Right atrium auricular region (tissue), 2 donors: ENCODE measurements at regions not wholly inside any gene's neighbourhood (a gene's known extent, or its start where the extent isn't known, plus 50 kb on each side); places are given as distances from the start of the nearest gene placed in this dataset.

Source experiments
- DNase-seq: peaks from one replicate; pipeline ENCODE4 v3.0.0-alpha.2; 2019; ENCODE audit warnings: low spot score
- H3K27ac ChIP-seq, 2 donors: fragments of 200-600 bp; sonication (generic); 1 replicate in 1 of 2; 2 replicates in 1 of 2; pipeline ENCODE4 v1.5.1; 2016 to 2019
- H3K27me3 ChIP-seq, 2 donors: fragments of 200-600 bp; sonication (generic); one replicate each; pipeline versions ENCODE4 v1.5.1 to v1.6.0; 2017 to 2019
- H3K36me3 ChIP-seq: fragments of 200-600 bp; sonication (generic); one replicate; pipeline ENCODE4 v1.5.1; 2016
- H3K4me1 ChIP-seq, 2 donors: fragments of 200-600 bp; sonication (generic); one replicate each; pipeline versions ENCODE4 v1.5.1 to v1.6.0; 2017 to 2019
- H3K4me3 ChIP-seq, 2 donors: fragments of 200-600 bp; sonication (generic); 1 replicate in 1 of 2; 2 replicates in 1 of 2; pipeline ENCODE4 v1.5.1; 2017 to 2019; ENCODE audit warnings: mild to moderate bottlenecking in 1 of 2, moderate library complexity in 1 of 2
- H3K9me3 ChIP-seq, 2 donors: fragments of 200-600 bp; sonication (generic); one replicate each; pipeline ENCODE4 v1.5.1; 2019
- TF ChIP-seq, protein P1 (sequence below), 2 donors: fragments of 200-600 bp; sonication (generic); IDR thresholded peaks; one replicate each; pipeline ENCODE4 v1.5.1; 2019; ENCODE audit warnings: antibody characterized with exemption in 2 of 2

GRCh38 chr11:81422402-81422801 lies 1311.3 kb downstream of the FAM181B start:
- H3K27ac ChIP-seq = no peak overlapping the region
- no peak for DNase-seq
- no peaks in the 10 kb centered on the region for H3K4me1 ChIP-seq
- H3K9me3 ChIP-seq = no peaks in the 10 kb centered on the region
- H3K36me3 ChIP-seq = no peaks in the 10 kb centered on the region
- H3K4me3 ChIP-seq = no peak overlapping the region
- TF ChIP-seq, protein P1, sequence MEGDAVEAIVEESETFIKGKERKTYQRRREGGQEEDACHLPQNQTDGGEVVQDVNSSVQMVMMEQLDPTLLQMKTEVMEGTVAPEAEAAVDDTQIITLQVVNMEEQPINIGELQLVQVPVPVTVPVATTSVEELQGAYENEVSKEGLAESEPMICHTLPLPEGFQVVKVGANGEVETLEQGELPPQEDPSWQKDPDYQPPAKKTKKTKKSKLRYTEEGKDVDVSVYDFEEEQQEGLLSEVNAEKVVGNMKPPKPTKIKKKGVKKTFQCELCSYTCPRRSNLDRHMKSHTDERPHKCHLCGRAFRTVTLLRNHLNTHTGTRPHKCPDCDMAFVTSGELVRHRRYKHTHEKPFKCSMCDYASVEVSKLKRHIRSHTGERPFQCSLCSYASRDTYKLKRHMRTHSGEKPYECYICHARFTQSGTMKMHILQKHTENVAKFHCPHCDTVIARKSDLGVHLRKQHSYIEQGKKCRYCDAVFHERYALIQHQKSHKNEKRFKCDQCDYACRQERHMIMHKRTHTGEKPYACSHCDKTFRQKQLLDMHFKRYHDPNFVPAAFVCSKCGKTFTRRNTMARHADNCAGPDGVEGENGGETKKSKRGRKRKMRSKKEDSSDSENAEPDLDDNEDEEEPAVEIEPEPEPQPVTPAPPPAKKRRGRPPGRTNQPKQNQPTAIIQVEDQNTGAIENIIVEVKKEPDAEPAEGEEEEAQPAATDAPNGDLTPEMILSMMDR (IDR thresholded peaks at IDR 0.05) = no peak
- no peaks in the 10 kb centered on the region for H3K27me3 ChIP-seq

DNA sequence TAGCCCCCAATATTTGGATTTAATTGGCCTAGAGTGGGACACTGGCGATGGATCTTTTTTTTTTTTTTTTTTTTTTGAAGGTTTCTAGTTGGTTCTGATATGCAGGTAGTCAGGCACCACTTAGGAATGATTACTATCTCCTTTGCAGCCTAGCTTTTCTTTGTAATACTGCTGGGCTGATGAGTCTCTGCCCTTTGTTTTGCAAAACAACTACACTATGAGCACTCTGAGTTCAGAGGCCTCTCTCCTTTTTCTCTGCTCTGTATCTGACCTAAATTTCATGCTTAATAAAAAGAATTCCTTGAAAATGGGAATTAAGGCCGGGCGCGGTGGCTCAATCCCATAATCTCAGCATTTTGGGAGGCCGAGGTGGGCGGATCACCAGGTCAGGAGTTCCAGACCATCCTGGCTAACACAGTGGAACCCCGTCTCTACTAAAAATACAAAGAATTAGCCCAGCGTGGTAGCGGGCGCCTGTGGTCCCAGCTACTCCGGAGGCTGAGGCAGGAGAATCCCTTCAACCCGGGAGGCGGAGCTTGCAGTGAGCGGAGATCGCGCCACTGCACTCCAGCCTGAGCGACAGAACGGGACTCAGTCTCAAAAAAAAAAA lies 1312.3 kb downstream of the FAM181B start:
- no peak for DNase-seq
- Histone ChIP-seq H3K36me3 (no peaks in the 10 kb centered on the region), H3K4me1 (no peaks in the 10 kb centered on the region), H3K27me3 (no peaks in the 10 kb centered on the region), H3K9me3 (no peaks in the 10 kb centered on the region), H3K4me3 (no peak overlapping the region), H3K27ac (no peak overlapping the region)
- TF ChIP-seq, protein P1 (IDR thresholded peaks at IDR 0.05) = no peak

GRCh38 chr11:81420668-81421250 lies 1312.9 kb downstream of the FAM181B start:
- no peaks in the 10 kb centered on the region for H3K4me1 ChIP-seq
- no peak overlapping the region for H3K4me3 ChIP-seq
- no peaks in the 10 kb centered on the region for H3K27me3 ChIP-seq
- DNase-seq = no peak
- no peaks in the 10 kb centered on the region for H3K36me3 ChIP-seq
- TF ChIP-seq, protein P1 (IDR thresholded peaks at IDR 0.05) = peak in 1 of 2 donors; percentile 9
- no peak overlapping the region for H3K27ac ChIP-seq
- no peaks in the 10 kb centered on the region for H3K9me3 ChIP-seq

GRCh38 chr11:81397316-81397715 lies 1336.3 kb downstream of the FAM181B start:
- Histone ChIP-seq H3K27me3 (no peaks in the 10 kb centered on the region), H3K4me3 (no peak overlapping the region), H3K9me3 (no peaks in the 10 kb centered on the region), H3K4me1 (no peaks in the 10 kb centered on the region), H3K36me3 (no peaks in the 10 kb centered on the region), H3K27ac (no peak overlapping the region)
- no peak for DNase-seq
- TF ChIP-seq, protein P1 (IDR thresholded peaks at IDR 0.05) = no peak

DNA sequence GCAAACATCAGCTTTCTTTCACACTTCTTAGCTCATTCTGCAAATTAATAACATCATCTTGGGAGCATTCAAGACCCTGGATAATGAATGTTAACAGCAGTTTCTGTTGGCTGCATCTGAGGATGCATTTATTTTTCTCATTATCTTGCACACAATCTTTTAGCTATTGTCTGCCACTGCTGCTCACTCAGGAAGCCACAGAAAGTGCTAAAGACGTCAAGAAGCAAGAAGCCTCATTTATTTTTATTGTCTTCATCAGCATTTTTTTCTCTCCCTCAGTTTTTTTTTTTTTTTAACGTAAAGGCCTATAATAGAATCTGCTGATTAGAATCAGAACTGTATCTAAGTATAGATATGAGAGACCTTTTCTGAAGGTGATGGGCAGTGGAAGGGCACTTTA lies 1339.4 kb downstream of the FAM181B start:
- Histone ChIP-seq H3K36me3 (no peaks in the 10 kb centered on the region), H3K27ac (no peak overlapping the region)

More for the DNA sequence above, 1339.4 kb downstream of the FAM181B start:
- Histone ChIP-seq H3K27me3 (no peaks in the 10 kb centered on the region), H3K4me3 (no peak overlapping the region), H3K4me1 (no peaks in the 10 kb centered on the region), H3K9me3 (no peaks in the 10 kb centered on the region)
- no peak for DNase-seq
- TF ChIP-seq, protein P1 (IDR thresholded peaks at IDR 0.05) = no peak
